MCF 10A (cell line): ENCODE measurements at regions not wholly inside any gene's neighbourhood (a gene's known extent, or its start where the extent isn't known, plus 50 kb on each side); places are given as distances from the start of the nearest gene placed in this dataset.

ENCODE experiments used
- BruUV-seq: library from RNA; stranded (reverse); fragments of 400-500 nt; replicated peaks from 2 replicates; lab custom pipeline; 2021; lab: Mats Ljungman, UMichigan
- CTCF ChIA-PET: fragments of 300-600 bp; sonication (Branson Sonifier 250); formaldehyde crosslinking; extraction: SDS; loops from one replicate; lab custom pipeline; 2021; ENCODE audit warnings: antibody characterized with exemption, inconsistent platforms; lab: Yijun Ruan, JAX
- POLR2A ChIA-PET: fragments of 300-600, 350-650 bp; sonication (Branson Sonifier 250); formaldehyde crosslinking; extraction: SDS; loops from one replicate; lab custom pipeline; 2020; ENCODE audit warnings: antibody characterized with exemption, inconsistent platforms; lab: Yijun Ruan, JAX
- DNase-seq: peaks from one replicate; pipeline ENCODE4 v3.0.0-alpha.2; 2018; ENCODE audit not compliant: unreplicated experiment
- H3K27ac Mint-ChIP-seq: one replicate; pipeline ENCODE4 v1.8.0; 2022; ENCODE audit warnings: mild to moderate bottlenecking, low read depth, mixed read lengths; ENCODE audit not compliant: unreplicated experiment
- H3K27me3 Mint-ChIP-seq: one replicate; pipeline ENCODE4 v1.8.0; 2022; ENCODE audit warnings: mixed read lengths; ENCODE audit not compliant: insufficient read depth, unreplicated experiment
- H3K36me3 Mint-ChIP-seq: one replicate; pipeline ENCODE4 v1.8.0; 2022; ENCODE audit warnings: mild to moderate bottlenecking, moderate library complexity, mixed read lengths; ENCODE audit not compliant: insufficient read depth, unreplicated experiment
- H3K4me1 Mint-ChIP-seq: one replicate; pipeline ENCODE4 v1.8.0; 2022; ENCODE audit warnings: mixed read lengths; ENCODE audit not compliant: insufficient read depth, unreplicated experiment
- H3K4me3 Mint-ChIP-seq: one replicate; pipeline ENCODE4 v1.8.0; 2022; ENCODE audit warnings: mild to moderate bottlenecking, moderate library complexity, mixed read lengths; ENCODE audit not compliant: unreplicated experiment
- H3K9me3 Mint-ChIP-seq: one replicate; pipeline ENCODE4 v1.8.0; 2022; ENCODE audit warnings: mixed read lengths; ENCODE audit not compliant: unreplicated experiment
- intact Hi-C: fragments of 100-400 bp; cut with micrococcal nuclease; formaldehyde crosslinking; loops from 2 replicates; pipeline ENCODE4 v1.14.1; 2022
- TF ChIP-seq, protein P1 (sequence below): fragments of 200-600 bp; IDR thresholded peaks from one replicate; pipeline ENCODE4 v1.8.0; 2022; ENCODE audit warnings: antibody characterized with exemption, mild to moderate bottlenecking; ENCODE audit not compliant: unreplicated experiment

DNA sequence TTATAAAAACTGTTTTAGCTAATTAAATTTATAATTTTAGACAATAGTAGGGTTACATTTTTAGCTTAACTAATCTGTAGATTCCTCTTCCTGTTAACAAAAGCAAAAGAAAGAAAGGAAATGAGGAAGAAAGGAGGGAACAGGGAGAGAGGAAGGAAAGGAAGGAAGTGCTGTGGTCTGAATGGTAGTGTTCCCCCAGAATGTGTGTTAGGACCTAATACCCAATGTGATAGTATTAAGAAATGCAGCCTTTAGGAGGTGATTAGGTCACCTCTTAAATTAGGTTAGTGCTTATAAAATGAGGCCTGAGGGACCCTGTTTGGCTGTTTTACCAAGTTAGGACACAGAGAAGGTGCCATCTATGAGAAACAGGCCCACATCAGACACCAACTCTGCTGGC, 136.9 kb upstream of the SAMSN1 start:
- intact Hi-C loops, result no loop called here
- H3K27me3 Mint-ChIP-seq, result no peaks in the 10 kb centered on the region
- BruUV-seq, result no TSS peak
- no peaks in the 10 kb centered on the region for H3K9me3 Mint-ChIP-seq
- no peak for DNase-seq
- TF ChIP-seq, protein P1, sequence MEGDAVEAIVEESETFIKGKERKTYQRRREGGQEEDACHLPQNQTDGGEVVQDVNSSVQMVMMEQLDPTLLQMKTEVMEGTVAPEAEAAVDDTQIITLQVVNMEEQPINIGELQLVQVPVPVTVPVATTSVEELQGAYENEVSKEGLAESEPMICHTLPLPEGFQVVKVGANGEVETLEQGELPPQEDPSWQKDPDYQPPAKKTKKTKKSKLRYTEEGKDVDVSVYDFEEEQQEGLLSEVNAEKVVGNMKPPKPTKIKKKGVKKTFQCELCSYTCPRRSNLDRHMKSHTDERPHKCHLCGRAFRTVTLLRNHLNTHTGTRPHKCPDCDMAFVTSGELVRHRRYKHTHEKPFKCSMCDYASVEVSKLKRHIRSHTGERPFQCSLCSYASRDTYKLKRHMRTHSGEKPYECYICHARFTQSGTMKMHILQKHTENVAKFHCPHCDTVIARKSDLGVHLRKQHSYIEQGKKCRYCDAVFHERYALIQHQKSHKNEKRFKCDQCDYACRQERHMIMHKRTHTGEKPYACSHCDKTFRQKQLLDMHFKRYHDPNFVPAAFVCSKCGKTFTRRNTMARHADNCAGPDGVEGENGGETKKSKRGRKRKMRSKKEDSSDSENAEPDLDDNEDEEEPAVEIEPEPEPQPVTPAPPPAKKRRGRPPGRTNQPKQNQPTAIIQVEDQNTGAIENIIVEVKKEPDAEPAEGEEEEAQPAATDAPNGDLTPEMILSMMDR, result no peak
- H3K4me3 Mint-ChIP-seq, result no peak overlapping the region
- no peaks in the 10 kb centered on the region for H3K36me3 Mint-ChIP-seq
- H3K27ac Mint-ChIP-seq, result no peak overlapping the region
- CTCF ChIA-PET, result interaction anchor here (0.6 kb wide), 1 partner anchor 1153 kb away, joined by 4 read pairs; no protein-coding TSS in a partner anchor
- H3K4me1 Mint-ChIP-seq, result no peaks in the 10 kb centered on the region
- POLR2A ChIA-PET, result no interaction called here

DNA sequence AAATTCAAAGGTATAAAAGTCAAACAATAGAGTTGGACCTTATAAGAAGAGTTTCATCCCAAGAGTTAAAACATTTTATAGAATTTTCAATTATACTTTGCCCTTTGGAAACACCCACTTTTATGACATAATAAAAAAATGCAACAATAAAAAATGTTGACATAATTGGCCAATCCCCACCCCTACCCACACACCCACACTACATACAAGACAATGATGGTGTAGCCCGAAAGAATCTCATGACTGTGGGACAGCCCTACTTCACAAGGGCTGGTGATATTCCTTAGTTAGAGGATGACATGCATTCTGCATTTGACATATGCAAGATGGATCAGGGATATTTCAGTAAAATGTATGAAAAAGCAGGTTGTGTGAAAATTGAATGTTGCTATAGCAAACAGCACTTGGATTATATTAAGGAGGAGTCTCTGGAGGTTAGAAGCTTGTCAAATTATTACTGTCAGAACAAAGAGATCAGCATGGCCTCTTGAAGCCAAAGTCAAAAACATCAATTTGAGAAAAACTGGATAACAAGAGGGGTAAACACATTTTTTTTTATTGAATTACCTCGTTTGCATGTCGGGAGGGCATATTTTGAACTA, 133.0 kb upstream of the SAMSN1 start:
- Mint-ChIP-seq H3K4me3 (no peak overlapping the region), H3K36me3 (no peaks in the 10 kb centered on the region), H3K27ac (no peak overlapping the region), H3K4me1 (no peaks in the 10 kb centered on the region), H3K9me3 (peaks cover 7% of the 10 kb centered on the region), H3K27me3 (no peaks in the 10 kb centered on the region)
- POLR2A ChIA-PET, result no interaction called here
- CTCF ChIA-PET, result interaction anchor here (0.6 kb wide), 1 partner anchor 498 kb away, joined by 3 read pairs; no protein-coding TSS in a partner anchor
- DNase-seq, result no peak
- no TSS peak for BruUV-seq
- intact Hi-C loops, result no loop called here
- TF ChIP-seq, protein P1, result no peak

DNA sequence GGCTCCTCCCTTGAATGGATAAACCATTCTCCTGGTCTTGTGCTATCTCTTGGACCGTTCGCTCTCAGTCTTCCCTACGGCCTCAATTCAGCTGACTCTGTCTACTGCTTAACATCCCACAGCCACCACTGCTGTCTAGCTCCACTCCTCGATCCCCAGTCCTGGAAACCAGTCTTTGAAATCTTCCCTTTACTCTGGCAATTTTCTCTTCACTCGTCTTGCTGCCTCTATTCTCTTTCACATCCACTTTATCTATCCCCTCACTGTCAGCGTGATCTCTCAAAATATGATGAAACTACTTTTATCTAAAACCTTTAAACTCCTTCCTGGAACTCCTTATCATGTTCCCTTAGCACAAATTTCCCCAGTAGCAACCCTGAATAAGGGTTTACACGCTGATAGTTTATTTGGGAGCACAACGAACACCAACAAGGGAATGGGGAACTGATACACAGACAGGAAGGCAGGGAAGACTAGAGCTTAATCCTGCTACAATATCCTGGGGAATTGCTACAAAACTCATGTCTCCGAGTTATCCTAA, 131.6 kb upstream of the SAMSN1 start:
- BruUV-seq, result no TSS peak
- intact Hi-C loops, result no loop called here
- TF ChIP-seq, protein P1, result no peak
- Mint-ChIP-seq H3K27ac (no peak overlapping the region), H3K9me3 (peaks cover 7% of the 10 kb centered on the region), H3K4me3 (no peak overlapping the region), H3K27me3 (no peaks in the 10 kb centered on the region), H3K36me3 (no peaks in the 10 kb centered on the region), H3K4me1 (no peaks in the 10 kb centered on the region)
- DNase-seq, result no peak
- POLR2A ChIA-PET, result no interaction called here
- CTCF ChIA-PET, result no interaction called here

DNA sequence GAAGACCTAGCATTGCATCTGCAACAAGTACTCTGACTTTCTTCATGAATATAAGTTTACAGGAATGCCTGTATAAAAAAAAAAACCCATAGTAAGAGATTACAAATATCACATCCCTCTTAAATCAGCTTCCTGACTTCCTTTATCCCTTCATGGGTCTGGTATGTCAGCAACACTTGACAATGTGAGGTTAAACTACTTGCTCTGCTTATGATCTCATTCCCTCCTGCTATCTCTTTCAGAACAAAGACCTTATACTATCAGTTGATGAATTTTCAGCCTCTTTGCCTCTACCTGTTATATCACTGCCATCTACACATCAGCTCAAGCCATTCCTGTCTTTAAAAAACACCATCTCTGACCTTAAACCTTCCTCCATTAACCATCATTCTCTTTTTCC, 130.9 kb upstream of the SAMSN1 start:
- Mint-ChIP-seq H3K9me3 (peaks cover 7% of the 10 kb centered on the region), H3K4me1 (no peaks in the 10 kb centered on the region), H3K4me3 (no peak overlapping the region), H3K27me3 (no peaks in the 10 kb centered on the region), H3K36me3 (no peaks in the 10 kb centered on the region), H3K27ac (no peak overlapping the region)
- POLR2A ChIA-PET, result no interaction called here
- no peak for DNase-seq
- no TSS peak for BruUV-seq
- intact Hi-C loops, result no loop called here
- TF ChIP-seq, protein P1, result no peak
- CTCF ChIA-PET, result no interaction called here
